HG03457 (cell line): ENCODE measurements at regions not wholly inside any gene's neighbourhood (a gene's known extent, or its start where the extent isn't known, plus 50 kb on each side); places are given as distances from the start of the nearest gene placed in this dataset.
"Not testable (repeated sequence)": the region's sequence is repeated elsewhere in the genome, so short reads cannot be mapped to it uniquely, and the experiment has no call there.

ENCODE experiments used
- ATAC-seq: cut with Tn5 transposase; IDR thresholded peaks from one replicate; pipeline ENCODE4 v1.9.1; 2021; ENCODE audit warnings: moderate number of reproducible peaks; ENCODE audit not compliant: unreplicated experiment

GRCh38 chr6:92667843-92668242 lies 751.5 kb downstream of the EPHA7 start:
- ATAC-seq, result no peak

- ATAC-seq, result no peak
These were observed 770.8 kb downstream of the EPHA7 start for GRCh38 chr6:92648364-92649086.

DNA sequence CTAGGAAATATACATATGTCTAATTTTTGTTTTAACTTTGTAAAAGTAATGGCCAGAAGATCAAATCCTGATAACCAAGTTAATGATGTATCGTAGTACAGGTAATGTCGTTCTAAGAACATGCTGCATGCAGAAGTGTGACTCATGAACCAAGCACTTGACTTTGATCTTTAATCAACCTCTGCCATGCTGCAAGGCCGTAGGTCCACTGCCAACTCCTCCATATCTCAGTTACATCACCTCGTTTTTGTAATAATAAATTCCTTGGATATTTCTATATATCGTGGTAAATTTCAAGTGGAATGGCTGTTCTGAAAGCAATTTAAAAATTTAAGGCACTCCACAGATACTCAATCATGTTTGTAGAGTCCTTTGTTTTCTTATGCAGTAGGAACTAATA lies 771.7 kb downstream of the EPHA7 start:
- no peak for ATAC-seq

DNA sequence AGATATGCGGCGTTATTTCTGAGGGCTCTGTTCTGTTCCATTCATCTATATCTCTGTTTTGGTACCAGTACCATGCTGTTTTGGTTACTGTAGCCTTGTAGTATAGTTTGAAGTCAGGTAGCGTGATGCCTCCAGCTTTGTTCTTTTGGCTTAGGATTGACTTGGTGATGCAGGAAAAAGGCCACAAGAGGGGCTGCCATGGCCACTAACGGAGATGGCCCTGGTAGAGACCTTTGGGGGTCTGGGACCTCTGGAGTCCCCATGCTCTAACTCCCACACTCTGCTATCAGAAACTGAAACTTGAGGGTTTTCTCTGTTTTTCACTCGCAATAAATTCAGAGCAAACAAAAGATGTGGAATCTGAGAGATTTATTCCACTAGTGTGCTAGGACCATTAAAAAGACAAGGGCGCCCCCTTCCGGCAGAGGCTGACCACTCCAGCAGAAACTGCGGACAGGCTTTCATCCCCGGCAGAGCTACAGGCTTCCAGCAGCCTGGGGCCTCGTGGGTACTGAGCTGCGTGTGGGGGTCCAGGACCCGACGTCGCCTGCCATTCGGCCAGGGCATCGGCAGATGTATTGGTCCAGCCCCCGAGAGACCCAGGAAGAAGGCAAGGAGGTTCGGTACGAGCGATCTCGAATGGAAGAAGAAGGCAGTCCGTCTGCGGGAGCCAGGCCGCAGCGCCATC lies 775.1 kb downstream of the EPHA7 start:
- not testable (repeated sequence) for ATAC-seq

DNA sequence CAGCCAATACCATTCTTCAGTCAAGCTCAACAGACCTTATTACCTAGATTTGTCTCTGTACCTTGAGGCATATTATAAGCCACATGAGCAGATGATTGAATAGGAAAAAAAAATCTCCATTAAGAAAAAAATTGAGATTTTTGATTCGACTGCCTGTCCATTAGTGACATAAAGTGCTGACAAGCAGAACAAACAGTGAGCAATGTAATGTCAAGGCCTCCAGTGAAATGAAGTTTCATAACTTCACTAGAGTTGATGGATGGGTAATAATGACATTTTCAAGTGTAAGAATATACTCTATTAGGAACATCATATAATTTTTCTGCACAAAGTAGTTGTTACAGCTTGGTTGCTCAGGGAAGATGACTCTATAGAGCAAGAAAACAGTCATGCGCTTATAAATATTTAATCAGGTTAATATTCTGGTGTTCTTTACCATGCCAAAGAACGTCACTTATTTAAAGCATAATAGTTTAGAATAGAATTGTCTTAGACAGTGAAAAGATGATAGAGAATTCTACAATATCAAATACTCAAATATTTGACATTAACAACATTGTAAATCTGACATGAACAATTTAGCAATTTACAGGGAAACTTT lies 783.7 kb downstream of the EPHA7 start:
- ATAC-seq, result no peak

- ATAC-seq, result no peak
These were observed 784.8 kb downstream of the EPHA7 start for GRCh38 chr6:92634561-92634960.

DNA sequence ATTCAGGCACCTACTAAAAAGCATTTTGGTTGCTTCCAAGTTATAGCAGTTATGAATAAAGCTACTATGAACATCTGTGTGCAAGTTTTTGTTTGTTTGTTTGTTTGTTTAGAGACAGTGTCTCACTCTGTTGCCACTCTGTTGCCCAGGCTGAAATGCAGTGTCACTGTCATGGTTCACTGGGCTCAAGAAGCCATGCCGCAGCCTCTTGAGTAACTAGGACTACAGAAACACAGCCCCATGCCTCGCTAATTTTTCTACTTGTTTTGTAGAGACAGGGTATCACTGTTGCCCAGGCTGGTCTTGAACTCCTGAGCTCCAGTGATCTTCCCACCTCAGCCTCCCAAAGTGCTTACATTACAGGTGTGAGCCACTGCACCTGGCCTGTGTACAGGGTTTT lies 795.9 kb downstream of the EPHA7 start:
- ATAC-seq, result no peak

DNA sequence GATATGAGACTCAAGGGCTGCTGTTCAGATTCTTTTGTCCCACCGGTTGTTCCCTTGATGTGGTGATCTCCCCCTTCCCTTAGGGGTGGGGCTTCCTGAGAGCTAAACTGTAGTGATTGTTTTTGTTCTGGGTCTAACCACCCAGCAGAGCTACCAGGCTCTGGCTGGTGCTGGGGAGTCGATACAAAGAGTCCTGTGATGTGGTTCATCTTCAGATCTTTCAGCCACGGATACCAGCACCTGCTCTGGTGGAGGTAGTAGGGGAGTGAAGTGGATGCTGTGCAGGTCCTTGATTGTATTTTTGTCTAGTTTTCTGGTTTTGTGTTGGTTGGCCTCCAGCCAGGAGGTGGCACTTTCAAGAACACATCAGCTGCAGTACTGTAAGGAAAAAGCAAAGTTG lies 801.6 kb downstream of the EPHA7 start:
- no peak for ATAC-seq

DNA sequence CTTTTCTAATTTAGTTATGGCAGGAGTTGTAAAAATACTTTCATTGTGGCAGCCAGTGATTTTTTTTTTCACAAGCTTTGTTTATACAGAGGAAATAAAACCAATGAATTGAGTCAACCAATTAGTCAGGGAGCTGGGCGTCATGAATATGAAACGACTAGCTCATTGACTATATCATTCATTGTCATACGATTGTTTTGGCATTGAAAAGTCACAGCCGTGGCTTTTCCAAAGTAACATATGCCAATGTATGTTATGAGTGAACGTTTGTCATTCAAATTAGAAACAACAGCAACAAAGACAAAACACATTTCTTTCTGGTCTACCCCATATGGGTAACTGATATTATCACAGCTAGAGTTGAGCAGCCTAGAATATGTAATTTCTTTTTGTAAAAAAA lies 810.6 kb downstream of the EPHA7 start:
- ATAC-seq, result no peak

- ATAC-seq, result no peak
These were observed 826.2 kb downstream of the EPHA7 start for GRCh38 chr6:92593201-92593600.

DNA sequence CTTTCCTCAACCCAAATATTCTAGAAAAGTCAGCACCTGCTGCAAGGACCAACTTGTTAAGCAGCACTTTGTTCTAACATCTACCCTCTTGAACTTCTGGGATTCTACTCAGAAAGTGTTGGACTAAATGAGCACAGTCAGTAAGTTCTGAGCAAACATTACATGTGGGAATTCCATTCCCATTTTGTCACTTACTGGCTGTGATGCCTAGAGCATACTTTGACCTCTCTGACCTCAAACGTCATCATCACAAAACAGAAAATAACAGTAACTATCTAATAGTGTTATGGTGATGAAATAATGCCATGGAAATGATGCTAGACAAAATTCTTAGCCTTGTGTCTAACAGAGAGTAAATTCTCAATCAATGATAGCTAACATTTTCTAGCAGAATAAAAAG lies 829.4 kb downstream of the EPHA7 start:
- no peak for ATAC-seq

- no peak for ATAC-seq
These were observed 831.2 kb downstream of the EPHA7 start for GRCh38 chr6:92588148-92588547.

DNA sequence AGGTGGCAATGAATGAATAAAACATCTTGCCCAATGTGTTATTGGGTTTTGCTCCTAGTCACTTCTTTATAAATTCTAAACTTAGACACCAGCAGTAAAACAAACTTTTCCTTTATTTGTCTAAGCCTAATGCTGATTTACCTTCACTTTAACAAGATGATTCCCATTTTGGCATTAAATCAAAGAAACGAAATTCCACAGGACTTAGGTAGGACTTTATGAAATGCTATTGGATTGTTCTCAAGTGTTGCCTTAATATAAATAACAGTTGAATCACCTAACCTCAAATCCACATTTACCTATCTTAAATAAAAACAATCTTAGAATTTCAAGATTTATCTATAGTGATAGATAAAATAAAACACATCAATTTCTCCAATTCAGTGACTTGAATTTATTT lies 831.8 kb downstream of the EPHA7 start:
- ATAC-seq, result no peak

DNA sequence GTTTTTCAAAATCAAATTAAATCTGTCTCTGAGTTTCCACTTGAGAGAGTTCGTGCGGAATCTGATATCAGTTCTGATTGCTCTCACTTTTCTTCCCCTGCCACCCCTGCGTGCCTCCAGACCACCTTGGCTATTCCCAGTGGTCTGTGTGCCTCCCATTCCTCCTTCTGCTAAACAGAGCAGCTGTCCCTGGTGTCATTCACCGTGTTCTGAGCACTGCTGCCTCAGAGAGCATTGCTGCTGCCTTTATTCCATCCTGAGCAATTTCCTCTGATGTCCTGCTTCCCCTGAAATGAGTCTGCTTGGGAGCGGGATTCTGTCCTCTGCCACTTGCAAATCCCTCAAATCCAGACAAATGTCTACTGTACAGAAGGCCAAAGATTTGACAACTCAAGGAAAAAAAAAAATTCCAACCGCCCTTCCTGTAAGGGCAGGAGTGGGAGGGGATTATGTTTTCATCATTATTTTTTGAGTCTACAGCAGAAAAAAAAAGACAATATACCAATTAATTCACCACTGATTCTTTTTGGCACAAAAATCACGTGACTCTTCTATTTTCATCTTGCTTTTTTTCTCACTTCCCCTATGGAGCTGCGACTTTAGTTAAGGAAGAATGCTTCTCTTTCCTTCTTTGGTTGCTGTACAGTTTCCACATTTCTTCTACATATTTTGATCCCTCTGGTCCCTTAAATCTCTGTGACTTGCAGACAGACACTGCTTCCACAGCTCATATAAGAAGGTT lies 833.0 kb downstream of the EPHA7 start:
- no peak for ATAC-seq

DNA sequence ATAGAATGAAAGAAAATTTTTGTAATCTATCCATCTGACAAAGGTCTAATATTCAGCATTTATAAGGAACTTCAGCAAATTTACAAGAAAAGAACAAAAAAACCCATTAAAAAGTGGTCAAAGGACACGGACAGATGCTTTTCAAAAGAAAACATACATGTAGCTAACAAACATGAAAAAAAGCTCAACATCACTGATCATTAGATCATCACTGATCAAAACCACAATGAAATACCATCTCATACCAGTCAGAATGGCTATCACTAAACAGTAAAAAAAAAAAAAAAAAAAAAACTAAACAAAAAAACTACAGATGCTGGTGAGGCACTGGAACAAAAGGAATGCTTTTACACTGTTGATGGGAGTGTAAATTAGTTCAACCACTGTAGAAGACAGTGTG lies 837.1 kb downstream of the EPHA7 start:
- no peak for ATAC-seq

DNA sequence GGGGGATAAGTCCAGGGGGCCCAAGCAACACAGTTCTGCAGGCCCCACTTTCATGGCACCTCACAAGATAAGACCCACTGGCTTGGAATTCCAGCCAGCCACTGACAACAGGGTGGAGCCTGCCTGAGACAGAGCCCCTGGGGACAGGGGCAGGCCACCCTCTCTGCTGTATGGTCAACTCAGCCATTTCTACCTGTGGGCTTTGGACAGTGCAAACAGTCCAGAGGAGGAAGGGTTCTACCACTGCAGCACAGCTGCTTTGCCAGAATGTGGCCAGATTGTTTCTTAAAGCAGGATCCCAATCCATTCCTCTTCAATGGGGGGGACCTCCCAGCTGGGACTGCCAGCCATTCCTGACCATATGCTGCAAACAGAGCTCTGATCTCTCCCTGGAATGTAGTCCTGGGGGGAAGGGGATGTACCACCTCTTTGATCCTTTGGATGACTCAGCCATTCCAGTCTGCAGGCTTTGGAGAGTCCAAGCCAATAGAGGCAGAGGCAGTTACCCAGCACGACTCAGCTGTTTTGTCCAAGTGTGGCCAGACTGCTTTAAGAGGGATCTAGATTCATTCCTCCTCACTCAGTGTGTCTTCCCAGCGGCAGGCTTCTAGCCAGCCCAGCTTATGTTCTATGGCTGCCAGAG lies 842.2 kb downstream of the EPHA7 start:
- no peak for ATAC-seq

- ATAC-seq, result no peak
These were observed 850.8 kb downstream of the EPHA7 start for GRCh38 chr6:92568541-92568940.

DNA sequence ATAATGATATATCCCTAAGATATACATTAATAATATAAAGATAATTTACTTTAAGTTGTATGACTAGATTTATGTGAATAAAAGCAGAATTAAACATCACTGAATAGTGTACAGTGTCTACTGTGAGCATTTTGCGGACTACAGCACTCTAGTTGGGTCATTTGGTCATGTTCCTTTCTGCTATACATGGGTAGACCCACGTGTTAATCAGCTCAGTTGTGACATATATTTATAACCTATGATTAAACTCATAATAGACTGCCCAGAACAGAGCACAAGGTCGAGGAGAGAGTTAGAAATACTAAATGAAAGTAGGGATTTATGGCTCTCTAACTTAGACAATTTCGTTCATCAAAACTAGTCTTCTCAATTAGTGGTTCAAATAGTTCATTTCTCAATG lies 852.7 kb downstream of the EPHA7 start:
- no peak for ATAC-seq

- no peak for ATAC-seq
These were observed 855.0 kb downstream of the EPHA7 start for GRCh38 chr6:92564376-92564775.

GRCh38 chr6:92559611-92560010 lies 859.7 kb downstream of the EPHA7 start:
- no peak for ATAC-seq

DNA sequence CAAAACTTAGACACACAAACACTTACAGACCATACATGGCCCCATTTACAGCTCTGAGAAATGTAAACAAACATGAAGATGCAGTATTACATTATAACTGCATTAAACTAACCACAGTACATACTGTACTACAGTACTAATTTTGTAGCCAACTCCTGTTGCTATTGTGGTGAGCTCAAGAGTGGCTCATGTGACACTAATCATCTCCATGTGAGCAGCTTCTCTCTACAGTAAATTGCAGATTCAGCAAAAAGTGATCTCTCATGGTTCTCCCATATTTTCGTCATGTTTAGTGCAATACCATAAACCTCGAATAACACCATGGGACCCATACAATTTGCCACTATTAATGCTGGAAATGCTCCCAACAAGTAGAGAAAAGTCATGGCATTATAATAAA lies 860.4 kb downstream of the EPHA7 start:
- ATAC-seq, result no peak
